ENCODE measurements at regions not wholly inside any gene's neighbourhood (a gene's known extent, or its start where the extent isn't known, plus 50 kb on each side); places are given as distances from the start of the nearest gene placed in this dataset.

GRCh38 chr6:26157251-26158075 is 70.2 kb downstream of the HFE start (continued):
- TF ChIP-seq RXRA (IDR thresholded peaks at IDR 0.05; ENCODE audit: borderline replicate concordance, low read depth) (no peak), RFX5 (IDR thresholded peaks at IDR 0.05; ENCODE audit: low read length) (no peak), YY1 (IDR thresholded peaks at IDR 0.05; ENCODE audit: low read depth) (0 out of 2 replicates have a peak, but pooled peaks have one; percentile 8), MAX (IDR thresholded peaks at IDR 0.05; ENCODE audit: low read depth) (no peak), USF2 (IDR thresholded peaks at IDR 0.05; ENCODE audit: borderline replicate concordance, low read depth, low read length) (no peak; the same call in 1 of the 2 replicates), RAD21 (IDR thresholded peaks at IDR 0.05; ENCODE audit: low read length) (no peak), GABPA (IDR thresholded peaks at IDR 0.05; ENCODE audit: low read depth) (no peak), EP300 (IDR thresholded peaks at IDR 0.05; ENCODE audit: borderline replicate concordance in 1 of 2, low read depth in 1 of 2, low read length in 1 of 2) (no peak; a peak in 1 of 4 replicates), SIN3A (IDR thresholded peaks at IDR 0.05; ENCODE audit: borderline replicate concordance, low read depth, low read length) (peak; percentile 91), TCF12 (IDR thresholded peaks at IDR 0.05) (no peak; the same call in none of the 2 replicates), POLR2AphosphoS5 (IDR thresholded peaks at IDR 0.05; ENCODE audit: low read depth, low read length) (peak; percentile 91), REST (IDR thresholded peaks at IDR 0.05; ENCODE audit: low read depth, low read length) (peak; percentile 24; the same call in 1 of the 2 replicates), JUND (IDR thresholded peaks at IDR 0.05) (peak; percentile 10; the same call in 1 of the 2 replicates), FOXJ3 (CRISPR knock-in tag; IDR thresholded peaks at IDR 0.05) (no peak), MEF2A (IDR thresholded peaks at IDR 0.05; ENCODE audit: borderline replicate concordance, low read depth) (peak; percentile 22; the same call in 1 of the 2 replicates), NFIC (IDR thresholded peaks at IDR 0.05; ENCODE audit: borderline replicate concordance) (no peak)
- TF ChIP-seq, protein P1, sequence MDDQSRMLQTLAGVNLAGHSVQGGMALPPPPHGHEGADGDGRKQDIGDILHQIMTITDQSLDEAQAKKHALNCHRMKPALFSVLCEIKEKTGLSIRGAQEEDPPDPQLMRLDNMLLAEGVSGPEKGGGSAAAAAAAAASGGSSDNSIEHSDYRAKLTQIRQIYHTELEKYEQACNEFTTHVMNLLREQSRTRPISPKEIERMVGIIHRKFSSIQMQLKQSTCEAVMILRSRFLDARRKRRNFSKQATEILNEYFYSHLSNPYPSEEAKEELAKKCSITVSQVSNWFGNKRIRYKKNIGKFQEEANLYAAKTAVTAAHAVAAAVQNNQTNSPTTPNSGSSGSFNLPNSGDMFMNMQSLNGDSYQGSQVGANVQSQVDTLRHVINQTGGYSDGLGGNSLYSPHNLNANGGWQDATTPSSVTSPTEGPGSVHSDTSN (IDR thresholded peaks at IDR 0.05): peak; percentile 23; the same call in 1 of the 2 replicates

Data from SK-N-SH (cell line).